ENCODE measurements at regions not wholly inside any gene's neighbourhood (a gene's known extent, or its start where the extent isn't known, plus 50 kb on each side); places are given as distances from the start of the nearest gene placed in this dataset.

DNA sequence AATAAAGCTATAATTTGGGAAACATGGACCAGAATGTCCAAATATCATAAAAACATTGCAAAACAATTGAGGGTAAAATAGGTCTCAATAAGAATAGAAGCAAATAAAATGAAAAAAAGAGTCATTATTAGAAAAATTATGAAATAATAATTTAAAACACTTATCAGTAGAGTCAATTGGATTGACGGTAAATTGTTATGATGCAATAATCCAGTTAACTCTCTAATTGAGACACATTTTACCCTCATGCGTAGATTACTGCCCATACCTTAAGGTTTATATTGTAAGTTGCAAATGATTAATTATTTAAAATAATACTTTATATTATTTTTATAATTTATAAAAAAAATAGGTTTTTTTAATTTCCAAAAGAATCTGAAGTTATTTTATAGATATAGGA lies 73.4 kb upstream of the POU1F1 start:
- H3K4me1 ChIP-seq = peaks cover 0 to 4% (median 0%) of the 10 kb centered on the region in 3 donors
- H3K9me3 ChIP-seq = no peaks in the 10 kb centered on the region
- H3K27ac ChIP-seq = no peak overlapping the region
- no peaks in the 10 kb centered on the region for H3K27me3 ChIP-seq
- no peaks in the 10 kb centered on the region for H3K36me3 ChIP-seq
- ATAC-seq = no peak
- TF ChIP-seq POLR2AphosphoS5 (IDR thresholded peaks at IDR 0.05) = no peak
- no peak for TF ChIP-seq POLR2A (IDR thresholded peaks at IDR 0.05)
- TF ChIP-seq EP300 (IDR thresholded peaks at IDR 0.05) = no peak
- TF ChIP-seq, protein P1, sequence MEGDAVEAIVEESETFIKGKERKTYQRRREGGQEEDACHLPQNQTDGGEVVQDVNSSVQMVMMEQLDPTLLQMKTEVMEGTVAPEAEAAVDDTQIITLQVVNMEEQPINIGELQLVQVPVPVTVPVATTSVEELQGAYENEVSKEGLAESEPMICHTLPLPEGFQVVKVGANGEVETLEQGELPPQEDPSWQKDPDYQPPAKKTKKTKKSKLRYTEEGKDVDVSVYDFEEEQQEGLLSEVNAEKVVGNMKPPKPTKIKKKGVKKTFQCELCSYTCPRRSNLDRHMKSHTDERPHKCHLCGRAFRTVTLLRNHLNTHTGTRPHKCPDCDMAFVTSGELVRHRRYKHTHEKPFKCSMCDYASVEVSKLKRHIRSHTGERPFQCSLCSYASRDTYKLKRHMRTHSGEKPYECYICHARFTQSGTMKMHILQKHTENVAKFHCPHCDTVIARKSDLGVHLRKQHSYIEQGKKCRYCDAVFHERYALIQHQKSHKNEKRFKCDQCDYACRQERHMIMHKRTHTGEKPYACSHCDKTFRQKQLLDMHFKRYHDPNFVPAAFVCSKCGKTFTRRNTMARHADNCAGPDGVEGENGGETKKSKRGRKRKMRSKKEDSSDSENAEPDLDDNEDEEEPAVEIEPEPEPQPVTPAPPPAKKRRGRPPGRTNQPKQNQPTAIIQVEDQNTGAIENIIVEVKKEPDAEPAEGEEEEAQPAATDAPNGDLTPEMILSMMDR (IDR thresholded peaks at IDR 0.05) = no peak
- H3K4me3 ChIP-seq = no peak overlapping the region
- WGBS, 2 donors (ENCODE audit: low coverage in 1 of 2) = 88 to 94% methylated on average over 2 of the region's 2 CpGs

DNA sequence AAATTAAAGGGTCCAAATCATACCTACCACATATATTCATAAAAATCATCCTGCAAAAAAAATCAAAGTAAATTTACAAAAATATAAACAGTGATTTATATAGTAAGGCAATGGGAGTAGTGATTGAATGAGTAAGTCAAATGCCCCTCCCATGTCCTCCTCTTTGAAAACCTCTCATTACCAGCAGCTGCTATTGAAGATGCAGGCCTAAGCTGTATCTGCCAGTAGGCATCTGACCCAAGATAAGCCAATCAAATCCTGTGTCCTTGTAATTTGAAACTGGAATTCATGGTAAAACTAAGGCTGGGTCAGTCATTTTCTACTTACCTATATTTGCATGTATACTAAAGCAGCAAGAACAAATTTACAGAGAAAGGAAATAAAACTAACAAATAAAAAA lies 60.4 kb upstream of the POU1F1 start:
- TF ChIP-seq, protein P1 (IDR thresholded peaks at IDR 0.05) = no peak
- TF ChIP-seq POLR2AphosphoS5 (IDR thresholded peaks at IDR 0.05) (no peak), EP300 (IDR thresholded peaks at IDR 0.05) (no peak), POLR2A (IDR thresholded peaks at IDR 0.05) (no peak)
- Histone ChIP-seq H3K4me1 (no peaks in the 10 kb centered on the region), H3K27me3 (no peaks in the 10 kb centered on the region), H3K36me3 (no peaks in the 10 kb centered on the region), H3K9me3 (no peaks in the 10 kb centered on the region), H3K27ac (no peak overlapping the region), H3K4me3 (no peak overlapping the region)
- ATAC-seq = no peak

DNA sequence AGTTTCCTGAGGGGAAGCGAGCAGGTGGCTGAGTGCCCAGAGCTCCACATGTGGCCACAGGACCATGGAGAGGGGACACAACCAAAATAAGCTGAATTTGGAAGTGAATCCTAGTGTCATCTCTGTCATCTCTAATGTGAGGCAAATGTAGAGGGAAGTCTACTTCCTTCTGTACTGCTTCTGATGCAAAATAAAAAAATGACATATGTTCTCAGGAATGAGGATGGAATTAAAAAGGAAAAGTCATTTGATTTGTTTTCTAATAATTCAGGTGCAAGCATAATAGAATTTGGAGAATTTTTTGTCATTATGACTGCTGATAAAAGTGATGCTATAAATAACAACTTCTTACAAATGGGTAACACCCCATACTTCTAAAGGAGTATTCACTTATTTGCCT lies 59.5 kb upstream of the POU1F1 start:
- Histone ChIP-seq H3K36me3 (no peaks in the 10 kb centered on the region), H3K4me3 (no peak overlapping the region), H3K27me3 (no peaks in the 10 kb centered on the region), H3K27ac (no peak overlapping the region), H3K9me3 (no peaks in the 10 kb centered on the region), H3K4me1 (no peaks in the 10 kb centered on the region)
- 78 to 88% methylated on average over 1 of the region's 1 CpG for WGBS, 2 donors (ENCODE audit: low coverage in 1 of 2)
- TF ChIP-seq POLR2A (IDR thresholded peaks at IDR 0.05) (no peak), EP300 (IDR thresholded peaks at IDR 0.05) (no peak), POLR2AphosphoS5 (IDR thresholded peaks at IDR 0.05) (no peak)
- TF ChIP-seq, protein P1 (IDR thresholded peaks at IDR 0.05) = no peak
- no peak for ATAC-seq

DNA sequence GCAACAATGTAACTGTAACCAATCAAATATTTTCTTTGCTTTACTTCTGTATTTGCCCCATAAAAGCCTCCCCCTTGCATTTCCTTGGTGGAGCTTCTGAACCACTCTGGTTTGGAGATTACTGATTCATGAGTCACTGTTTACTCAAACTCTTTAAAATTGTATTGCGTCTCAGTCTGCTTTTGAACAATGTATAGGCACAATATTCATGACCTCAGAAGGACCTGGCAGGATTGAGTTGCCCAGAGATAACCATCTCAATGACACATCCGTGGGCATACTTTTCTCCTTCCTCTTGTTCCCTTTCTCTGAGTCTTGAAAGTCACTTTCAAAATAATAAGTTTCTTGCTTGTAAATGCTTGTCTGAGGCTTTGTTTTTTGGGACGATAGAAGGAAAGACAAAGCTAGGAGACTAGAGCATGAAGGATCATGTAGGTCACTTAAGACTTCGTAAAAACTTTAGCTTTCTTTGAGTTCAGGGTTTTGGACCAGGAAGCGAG lies 57.1 kb upstream of the POU1F1 start:
- no peak for ATAC-seq
- H3K9me3 ChIP-seq = no peaks in the 10 kb centered on the region
- H3K27me3 ChIP-seq = no peaks in the 10 kb centered on the region
- WGBS, 2 donors (ENCODE audit: low coverage in 1 of 2) = 69 to 75% methylated on average over 4 of the region's 5 CpGs
- H3K4me3 ChIP-seq = no peak overlapping the region
- H3K4me1 ChIP-seq = no peaks in the 10 kb centered on the region
- H3K27ac ChIP-seq = no peak overlapping the region
- TF ChIP-seq, protein P1 (IDR thresholded peaks at IDR 0.05) = no peak
- no peak for TF ChIP-seq POLR2A (IDR thresholded peaks at IDR 0.05)
- TF ChIP-seq EP300 (IDR thresholded peaks at IDR 0.05) = no peak
- TF ChIP-seq POLR2AphosphoS5 (IDR thresholded peaks at IDR 0.05) = no peak
- H3K36me3 ChIP-seq = no peaks in the 10 kb centered on the region

DNA sequence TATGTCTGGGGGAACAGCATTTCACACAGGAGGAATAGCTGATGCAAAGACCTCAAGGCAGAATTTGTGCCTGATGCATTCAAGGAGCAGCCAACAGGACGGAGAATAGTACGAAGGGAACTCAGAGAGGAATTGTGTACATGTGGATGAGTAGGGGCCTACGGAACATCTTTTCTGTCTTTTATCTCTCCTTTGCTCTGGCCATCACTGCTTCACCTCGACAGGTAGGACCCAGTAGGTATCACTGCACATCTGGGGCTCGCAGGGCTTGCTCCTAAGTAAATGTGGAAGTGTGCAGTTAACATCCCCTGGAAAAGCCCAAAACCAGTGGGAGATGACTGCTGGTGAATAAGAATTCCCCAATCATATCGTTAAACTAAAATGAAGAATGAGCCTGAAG lies 56.4 kb upstream of the POU1F1 start:
- 79 to 85% methylated on average over 6 of the region's 6 CpGs for WGBS, 2 donors (ENCODE audit: low coverage in 1 of 2)
- no peaks in the 10 kb centered on the region for H3K27me3 ChIP-seq
- no peak overlapping the region for H3K4me3 ChIP-seq
- TF ChIP-seq, protein P1 (IDR thresholded peaks at IDR 0.05) = no peak
- TF ChIP-seq POLR2AphosphoS5 (IDR thresholded peaks at IDR 0.05) (no peak), EP300 (IDR thresholded peaks at IDR 0.05) (no peak), POLR2A (IDR thresholded peaks at IDR 0.05) (no peak)
- ATAC-seq = no peak
- H3K36me3 ChIP-seq = no peaks in the 10 kb centered on the region
- no peaks in the 10 kb centered on the region for H3K9me3 ChIP-seq
- no peaks in the 10 kb centered on the region for H3K4me1 ChIP-seq
- no peak overlapping the region for H3K27ac ChIP-seq

Data from gastroesophageal sphincter (tissue), 4 donors.